ENCODE measurements at regions not wholly inside any gene's neighbourhood (a gene's known extent, or its start where the extent isn't known, plus 50 kb on each side); places are given as distances from the start of the nearest gene placed in this dataset.

DNA sequence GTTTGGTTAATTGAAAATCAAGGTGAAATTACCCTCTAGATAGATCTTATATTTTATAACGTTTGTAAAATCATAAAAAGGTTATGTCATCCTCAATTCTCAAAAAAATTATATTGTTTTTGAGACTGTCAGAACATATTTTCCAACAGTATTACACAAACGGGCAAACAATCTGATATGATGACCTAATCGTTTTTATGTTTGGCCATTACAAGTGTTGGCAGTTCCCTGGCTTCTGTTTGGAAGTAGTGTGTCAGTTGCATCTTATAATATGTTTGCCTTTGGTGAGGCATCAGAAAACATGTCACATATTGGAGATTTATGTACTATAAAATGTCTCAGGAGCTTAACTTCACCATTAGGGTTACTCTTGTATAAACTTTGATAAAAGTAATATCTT lies 308.1 kb upstream of the EPHA7 start:
- TF ChIP-seq, protein P1, sequence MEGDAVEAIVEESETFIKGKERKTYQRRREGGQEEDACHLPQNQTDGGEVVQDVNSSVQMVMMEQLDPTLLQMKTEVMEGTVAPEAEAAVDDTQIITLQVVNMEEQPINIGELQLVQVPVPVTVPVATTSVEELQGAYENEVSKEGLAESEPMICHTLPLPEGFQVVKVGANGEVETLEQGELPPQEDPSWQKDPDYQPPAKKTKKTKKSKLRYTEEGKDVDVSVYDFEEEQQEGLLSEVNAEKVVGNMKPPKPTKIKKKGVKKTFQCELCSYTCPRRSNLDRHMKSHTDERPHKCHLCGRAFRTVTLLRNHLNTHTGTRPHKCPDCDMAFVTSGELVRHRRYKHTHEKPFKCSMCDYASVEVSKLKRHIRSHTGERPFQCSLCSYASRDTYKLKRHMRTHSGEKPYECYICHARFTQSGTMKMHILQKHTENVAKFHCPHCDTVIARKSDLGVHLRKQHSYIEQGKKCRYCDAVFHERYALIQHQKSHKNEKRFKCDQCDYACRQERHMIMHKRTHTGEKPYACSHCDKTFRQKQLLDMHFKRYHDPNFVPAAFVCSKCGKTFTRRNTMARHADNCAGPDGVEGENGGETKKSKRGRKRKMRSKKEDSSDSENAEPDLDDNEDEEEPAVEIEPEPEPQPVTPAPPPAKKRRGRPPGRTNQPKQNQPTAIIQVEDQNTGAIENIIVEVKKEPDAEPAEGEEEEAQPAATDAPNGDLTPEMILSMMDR (IDR thresholded peaks at IDR 0.05): no peak
- TF ChIP-seq POLR2A (IDR thresholded peaks at IDR 0.05): no peak
